GM19240 (cell line): ENCODE measurements at regions not wholly inside any gene's neighbourhood (a gene's known extent, or its start where the extent isn't known, plus 50 kb on each side); places are given as distances from the start of the nearest gene placed in this dataset.

ENCODE experiments used
- DNase-seq: peaks from one replicate; pipeline ENCODE4 v3.0.0; 2011; ENCODE audit warnings: low spot score; ENCODE audit not compliant: insufficient read length

DNA sequence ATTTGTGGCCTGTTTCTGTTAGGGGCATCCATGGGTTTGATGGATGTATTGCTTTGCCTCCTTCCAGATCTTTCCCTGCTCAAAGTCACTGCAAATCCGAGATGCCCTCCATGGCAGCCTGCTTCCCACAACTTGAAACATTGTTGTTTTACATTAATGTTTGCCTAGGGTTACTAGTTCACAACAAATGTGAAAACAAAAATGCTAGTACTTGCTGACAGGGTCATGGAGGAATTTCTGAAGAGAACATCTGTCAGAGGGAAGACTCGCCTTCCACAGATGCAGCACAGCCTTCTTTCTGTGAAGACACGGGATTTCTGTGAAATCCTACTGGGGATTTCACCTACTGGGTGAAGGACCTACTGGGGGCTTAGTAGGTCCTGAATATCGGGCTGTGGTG is 260.0 kb upstream of the FN1 start:
- DNase-seq: no peak

DNA sequence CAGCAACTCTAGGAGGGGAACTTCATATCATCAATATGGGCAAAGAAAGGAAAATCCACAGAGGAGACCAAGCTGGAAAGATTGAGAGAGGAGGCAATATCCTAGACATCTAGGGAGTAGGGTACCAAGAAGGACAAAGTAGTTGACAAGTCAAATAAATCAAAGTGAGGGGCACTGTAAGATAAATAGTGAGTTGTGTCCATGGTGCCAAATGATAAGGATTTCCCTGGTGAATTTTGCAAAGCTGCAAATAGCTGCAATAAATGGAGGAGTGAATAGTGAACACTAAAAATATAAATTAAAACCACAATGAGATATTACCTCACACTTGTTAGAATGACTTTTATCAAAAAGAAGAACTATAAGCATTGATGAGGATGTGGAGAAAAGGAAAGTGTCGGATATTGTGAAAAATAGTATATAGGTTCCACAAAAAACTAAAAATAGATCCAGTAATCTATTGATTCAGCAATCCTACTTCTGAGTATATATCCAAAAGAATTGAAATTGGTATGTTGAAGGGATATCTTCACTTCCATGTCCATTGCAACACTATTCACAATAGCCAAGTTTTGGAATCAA is 258.2 kb upstream of the FN1 start:
- DNase-seq: no peak

DNA sequence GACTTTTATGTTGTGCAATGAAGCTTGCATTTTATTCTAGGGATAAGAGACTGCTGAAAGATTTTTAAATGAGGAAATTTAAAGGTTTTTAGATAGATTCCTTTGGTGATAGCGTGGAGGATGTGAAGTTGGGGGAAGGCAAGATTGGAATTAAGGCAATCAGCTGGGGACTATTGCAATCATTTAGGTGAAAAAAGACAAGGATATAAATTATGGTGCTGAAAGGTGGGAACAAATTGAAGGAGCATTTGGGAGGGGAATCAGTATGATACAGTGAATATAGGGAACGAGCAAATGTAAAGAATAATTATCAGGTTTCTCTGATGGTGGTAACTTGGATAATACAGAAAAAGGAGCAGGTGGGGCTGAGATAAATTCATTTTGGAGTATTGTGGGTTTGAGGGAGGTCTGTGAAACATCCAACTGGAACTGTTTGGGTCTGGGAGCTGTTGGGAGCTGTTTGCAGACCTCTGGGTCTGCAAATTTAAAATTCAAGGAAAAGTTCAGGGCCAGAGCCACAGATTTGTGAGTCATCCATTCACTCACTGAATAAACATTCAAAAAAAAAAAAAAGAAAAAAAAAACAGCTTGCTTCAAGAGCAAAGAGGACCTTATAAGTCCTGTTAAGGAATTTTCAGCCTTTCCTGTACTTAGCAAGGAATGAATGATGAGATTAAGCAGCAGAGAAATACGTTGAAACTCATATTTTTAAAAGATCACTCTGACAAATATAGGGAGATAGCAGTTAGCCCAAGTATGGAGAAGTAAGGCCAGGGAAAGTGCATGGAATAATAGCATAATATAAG is 257.5 kb upstream of the FN1 start:
- DNase-seq: no peak

DNA sequence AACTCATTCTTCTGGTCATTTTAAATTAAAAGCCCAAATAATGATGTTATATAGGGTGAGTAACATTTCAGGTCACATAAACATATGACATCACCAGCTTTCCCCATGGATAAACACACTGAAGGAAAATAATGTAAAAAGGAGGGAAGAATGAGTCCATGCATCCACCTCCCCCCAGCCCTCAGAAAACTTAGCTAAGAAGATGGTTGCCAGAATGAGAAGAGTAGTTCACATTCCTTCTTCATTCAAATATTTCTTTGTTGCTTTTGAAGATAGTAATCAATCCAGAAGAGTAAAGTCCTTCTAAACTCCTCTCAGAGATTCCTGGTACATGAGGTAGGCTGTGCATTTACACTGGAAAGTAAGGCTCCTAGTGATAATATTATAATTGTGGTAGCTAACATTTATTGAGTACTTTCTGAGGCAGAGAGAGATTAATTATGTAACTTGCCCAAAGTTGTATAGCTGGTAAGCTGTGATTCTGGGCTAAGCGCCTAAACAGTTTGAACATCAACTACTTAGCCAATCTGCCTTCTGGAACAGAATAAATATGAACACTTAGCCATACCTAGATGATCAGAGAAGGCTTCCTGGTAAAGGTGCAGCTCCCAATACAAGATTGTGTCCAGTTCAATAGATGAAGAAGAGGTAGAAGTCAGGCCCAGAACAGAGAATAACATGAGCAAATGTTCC is 256.7 kb upstream of the FN1 start:
- DNase-seq: no peak

DNA sequence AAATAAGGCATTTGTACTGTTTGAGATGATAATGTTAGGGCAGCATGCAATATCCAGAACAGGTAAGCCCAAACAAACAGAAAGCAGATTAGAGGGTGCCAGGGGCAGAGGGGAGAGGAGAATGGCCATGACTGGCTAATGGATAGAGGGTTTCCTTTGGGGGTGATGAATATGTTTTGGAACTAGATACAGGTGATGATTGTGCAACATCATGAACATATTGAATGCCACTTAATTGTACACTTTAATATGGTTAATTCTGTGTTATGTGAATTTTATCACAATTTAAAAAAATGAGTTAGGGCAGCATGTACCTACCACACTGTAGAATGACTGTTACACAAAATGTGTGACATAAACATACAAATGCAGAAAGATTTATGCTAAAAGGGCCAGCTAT is 255.5 kb upstream of the FN1 start:
- DNase-seq: no peak

DNA sequence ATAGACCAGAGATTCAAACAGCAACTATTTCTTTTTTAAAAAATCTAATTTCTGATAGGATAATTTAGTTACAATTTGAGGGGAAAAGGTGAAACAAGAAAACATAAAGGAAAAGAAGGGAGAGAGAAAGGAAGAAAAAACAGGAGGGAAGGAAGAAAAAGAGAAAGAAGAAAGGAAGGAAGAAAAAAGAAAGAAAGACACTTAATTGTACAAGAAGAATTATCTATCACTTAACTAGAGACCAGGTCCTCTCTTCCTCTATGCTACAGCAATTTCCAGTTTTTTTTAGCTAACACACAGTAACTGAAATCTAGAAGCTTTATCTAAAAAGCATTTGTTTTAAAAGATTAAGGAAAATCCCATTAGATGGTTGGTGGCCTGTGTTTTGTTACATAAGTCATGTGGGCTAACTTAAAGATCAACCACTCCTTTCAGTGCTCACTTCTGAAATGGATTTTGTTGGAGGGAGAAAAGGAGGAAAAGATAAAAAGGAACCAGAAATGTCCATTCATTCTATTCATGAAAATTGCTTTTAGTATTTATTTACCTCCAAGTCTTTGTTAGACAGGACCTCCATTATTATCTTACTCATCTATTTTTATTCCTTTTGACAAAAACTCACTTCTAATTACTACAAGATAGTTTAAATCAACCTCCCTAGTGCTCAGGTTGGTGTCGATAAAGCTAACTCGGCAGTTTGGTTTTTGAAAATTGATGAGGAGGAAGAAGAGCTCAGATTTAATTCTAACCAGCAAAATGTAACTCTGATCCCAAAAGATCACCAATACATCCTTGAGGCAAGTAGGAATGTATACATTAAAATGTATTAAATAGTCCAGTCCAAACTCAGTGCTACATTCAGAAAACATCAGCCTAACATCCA is 251.5 kb upstream of the FN1 start:
- no peak for DNase-seq

DNA sequence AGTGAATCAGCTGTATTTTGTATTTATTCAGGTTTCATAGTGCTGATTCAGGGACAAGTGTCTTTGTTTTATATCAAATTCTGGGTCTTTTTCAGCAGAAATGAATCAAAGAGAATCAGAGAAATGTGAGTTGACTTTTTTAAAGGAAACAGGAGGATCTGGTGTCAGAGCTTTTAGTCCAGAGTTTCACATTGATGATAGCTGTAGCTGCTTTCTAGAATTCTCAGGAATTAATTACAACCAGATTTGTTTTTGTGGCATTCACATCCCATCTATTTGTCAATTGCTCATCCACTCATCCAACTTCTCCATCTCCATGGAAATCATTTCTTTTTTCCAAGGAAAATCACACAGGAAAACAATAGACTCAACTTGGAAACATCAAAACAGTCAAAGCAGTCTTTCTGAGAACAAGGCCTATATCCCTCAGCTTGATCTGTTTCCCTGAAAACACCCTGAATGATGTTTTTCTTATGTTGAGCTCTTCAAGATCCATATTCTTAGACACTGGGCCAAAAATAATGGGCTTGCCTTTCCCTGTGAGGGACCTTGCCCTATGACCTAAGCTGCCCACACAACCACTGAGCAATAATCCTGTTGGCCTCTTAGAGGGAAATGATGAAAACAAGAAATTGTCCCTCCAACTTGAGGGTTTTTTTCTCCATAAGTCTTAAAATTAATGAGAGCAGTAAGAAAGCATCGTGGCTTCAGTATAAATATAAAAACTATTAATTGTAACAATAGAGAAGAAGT is 249.5 kb upstream of the FN1 start:
- DNase-seq: no peak

DNA sequence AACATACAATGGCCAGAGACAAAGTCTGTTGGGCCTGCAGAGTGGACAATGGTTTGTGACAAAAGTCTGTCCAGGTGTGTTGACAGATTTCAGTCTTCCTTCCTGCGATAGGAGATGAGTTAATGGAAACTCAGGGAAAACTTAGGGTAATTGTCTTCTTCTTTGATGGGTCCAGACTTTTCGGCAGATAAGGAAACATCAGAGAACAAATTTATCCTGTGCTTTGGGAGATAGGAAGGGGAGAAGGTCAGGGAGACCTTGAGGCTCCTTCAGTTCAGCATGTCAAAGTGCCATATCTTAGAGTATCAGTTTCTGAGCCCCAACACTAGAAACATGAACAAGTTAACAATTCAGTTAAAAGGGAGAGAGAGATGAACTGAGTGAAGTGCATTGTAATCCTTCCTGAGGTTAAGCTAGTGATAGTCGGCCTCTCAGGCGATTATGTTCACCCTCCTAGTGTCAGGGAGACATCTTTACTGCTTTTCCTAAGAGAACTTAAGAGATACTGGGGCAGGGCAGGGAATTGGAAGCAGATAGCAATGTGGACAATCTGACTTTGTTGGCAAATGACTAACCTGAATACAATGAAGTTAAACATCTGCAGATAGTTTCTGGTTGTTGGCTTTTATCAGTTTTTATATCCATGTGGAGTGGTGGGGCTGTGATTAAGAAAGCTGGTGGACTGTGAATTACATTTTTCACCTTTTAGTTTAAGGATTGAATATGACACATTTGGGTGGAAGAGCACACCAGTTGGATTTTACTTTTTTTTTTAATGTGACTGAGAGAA is 248.8 kb upstream of the FN1 start:
- DNase-seq: no peak

DNA sequence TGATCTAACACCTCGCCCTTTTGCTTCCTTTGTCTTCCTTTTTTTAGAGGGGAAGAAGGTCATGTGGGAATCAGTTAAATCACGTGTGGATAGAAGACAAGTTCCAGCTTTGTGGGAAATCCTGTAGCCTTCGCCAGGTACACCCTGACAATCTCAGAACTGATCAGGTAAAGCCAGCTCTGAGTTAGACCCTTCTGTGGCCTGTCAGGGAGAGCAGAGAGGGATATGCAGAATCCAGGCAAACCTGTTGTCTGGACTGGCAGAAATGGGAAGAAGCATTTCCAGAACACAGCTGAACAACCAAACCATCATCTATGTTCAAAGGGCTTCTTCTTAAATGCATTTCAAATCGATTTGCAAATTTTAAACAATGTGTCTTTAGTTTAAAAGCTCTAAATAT is 247.4 kb upstream of the FN1 start:
- no peak for DNase-seq

DNA sequence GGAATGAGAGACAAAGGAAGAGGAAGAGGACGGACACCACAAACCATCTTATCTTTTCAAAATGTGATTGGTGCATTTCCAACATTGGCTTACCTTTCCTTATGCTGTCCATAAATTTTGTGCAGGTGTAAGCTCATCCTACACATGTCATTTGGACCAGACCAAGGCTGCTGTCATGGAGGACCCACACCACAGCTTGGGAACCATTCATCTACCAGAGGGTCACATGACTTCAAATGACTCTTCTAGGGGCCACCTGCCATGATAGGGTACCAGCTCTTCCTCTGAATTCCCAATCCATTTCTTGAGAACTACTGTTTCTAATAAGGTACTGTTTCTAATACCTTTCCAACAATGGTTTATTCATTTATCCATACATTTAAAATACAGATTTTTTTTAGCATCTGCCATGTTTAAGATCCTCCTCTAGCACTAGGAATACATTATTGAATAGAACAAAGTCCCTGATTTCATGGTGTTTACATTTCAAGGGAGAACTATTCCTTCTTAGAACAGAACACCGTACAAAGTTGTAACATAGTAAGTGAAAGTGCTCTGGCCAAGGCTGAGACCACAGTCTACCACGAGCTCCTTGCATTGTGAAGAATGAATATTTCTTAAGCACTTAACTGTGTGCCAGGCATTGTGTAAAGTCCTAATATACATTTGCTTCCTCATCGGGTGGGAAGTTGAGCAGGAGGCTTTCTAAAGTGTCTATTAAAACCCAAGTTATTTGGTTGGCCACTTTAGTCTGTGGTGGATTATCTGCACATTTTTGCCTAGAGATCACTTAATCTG is 246.1 kb upstream of the FN1 start:
- no peak for DNase-seq

DNA sequence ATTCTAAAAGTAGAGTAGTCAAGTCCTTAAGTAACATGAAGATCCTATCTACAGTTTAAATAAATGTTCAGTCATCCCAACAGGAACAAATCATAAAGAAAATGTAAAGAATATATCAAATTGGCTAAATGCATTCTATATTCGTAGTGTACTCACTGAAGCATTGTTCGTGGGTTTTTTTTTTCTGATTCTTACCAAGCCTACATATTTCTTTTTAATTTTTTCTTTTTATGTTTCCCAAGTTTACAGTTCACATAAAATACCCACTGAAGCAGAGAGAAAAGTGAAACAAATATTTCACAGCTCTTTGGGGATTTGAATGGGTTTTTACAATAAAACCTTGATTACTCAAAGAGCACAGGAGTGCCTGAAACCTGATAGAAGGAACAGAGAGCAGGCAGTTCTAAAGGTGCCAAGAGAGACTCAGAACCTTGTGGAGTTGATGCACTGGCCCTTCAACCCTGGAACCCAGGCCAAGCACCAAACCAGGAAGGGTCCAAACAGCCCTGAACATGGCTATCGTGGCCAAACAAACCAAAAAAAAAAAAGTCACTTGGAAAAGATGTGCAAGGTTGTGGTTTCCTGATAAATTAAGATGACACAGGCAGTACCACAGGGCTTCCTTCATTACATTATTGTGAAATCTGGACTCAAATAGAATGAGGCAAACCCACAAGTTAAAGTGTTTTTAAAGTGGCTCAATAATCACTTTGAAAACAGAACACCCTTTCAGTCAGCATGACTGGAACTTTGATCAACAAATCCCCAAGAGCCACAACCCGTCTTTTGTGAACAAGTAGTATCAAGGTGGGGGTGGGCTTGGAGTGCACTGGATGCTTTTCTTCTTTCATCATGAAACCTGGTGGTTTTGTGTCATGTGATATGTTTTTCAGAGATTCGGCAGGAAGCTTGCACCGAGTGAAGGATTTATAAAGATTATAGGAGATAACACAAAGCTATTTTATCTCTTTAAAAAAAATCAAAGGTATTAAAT is 245.0 kb upstream of the FN1 start:
- DNase-seq: no peak

DNA sequence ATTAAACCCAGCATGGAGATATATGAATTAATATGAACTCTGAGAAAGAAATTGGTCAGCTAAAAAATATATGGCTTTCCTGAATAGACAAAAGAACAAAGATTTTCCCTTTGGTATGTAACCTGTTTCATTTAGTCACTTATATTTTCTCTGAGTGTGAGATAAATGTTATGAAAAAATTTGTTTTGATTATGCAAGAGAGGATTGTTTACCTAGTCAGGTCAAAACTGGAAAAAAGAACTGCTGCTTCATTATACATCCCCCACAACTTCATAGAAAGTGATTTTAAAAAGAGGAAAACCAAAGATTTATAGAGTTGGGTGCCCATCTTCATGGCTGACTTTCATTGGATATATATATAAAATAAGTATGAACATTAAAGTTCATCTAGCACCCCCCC is 242.2 kb upstream of the FN1 start:
- DNase-seq: no peak

DNA sequence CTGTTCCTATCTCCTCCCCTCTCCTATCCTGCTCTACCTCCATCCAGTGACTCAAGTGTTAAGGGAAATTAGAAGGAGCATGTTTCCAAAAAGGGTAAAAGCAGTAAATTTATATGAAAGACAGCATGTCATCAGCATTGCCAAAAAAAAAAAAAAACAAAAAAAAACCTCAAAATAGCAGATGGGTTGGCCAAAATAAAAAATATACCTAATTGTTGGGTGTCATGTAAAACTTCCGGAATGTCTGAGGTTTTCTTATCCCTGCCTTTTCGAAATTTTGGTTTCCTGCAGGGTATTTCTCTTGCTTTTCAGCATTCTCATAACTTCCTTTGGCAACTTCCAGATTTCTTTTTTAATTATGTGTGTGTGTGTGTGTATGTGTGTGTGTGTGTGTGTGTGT is 241.6 kb upstream of the FN1 start:
- no peak for DNase-seq

DNA sequence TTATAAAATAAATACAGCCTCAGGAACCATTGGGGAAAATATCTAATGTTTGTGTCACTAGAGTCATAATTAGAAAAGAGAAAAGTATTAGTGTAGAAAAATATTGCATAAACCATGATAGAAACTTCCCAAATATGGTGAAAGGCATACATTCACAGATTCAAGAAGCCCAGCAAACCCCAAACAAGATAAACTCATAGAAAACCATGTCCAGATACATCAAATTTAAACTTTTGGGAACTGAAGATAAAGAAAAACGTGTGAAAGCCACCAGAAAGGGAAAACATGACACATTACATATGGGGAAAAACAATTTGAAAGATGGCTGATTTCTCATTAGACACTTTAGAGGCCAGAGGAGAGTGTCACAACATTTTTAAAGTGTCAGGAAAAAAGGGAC is 236.5 kb upstream of the FN1 start:
- DNase-seq: no peak

DNA sequence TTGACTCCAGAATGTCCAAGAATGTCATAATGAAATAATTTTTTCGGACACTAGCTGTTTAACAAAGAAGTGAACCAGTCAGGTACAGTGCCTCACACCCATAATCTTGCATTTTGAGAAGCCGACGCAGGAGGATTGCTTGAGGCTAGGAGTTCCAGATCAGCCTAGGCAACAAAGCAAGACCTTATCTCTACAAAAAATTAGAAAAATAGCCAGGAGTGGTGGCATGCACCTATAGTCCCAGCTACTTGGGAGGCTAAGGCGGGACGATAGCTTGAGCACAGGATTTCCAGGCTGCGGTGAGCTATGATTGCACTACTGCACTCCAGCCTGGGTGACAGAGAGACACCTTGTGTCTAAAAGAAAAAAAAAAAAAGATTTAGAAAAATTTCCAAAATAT is 235.8 kb upstream of the FN1 start:
- DNase-seq: no peak

DNA sequence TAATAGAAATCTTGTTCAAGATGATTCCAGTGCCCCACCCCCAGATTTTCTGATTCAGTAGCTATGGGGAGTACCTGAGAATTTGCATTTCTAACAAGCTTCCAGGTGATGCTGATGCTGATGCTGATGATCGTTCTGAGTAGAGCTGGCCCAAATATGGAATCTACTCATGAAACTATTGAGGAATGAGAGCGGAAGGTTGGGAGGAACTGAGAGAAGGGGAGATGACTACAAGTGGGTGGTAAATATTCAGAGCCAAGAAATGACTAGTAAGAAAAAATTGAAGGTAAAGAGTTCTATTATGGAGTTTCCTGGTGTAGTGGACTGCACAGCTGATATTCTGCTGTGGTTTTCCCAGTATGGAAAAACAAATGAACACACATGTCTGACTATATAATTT is 235.4 kb upstream of the FN1 start:
- DNase-seq: no peak

DNA sequence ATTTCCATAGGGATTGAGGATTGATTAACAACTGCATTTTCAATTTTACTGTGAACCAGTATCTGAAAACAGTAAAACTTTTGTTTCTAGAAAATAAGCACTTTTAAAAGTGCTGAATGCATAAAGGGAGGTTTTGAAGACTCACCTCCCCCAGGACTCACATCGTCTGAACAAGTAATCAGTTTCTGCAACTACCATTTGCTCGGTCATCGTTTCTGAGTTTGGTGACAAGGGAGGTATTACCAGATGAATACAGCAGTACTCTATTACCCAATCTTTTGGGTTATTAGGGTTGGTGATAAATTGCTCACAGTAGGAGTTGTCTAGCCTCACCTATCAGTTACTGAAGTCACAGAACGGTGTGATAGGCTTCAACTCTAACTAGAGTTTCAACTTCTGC is 234.5 kb upstream of the FN1 start:
- DNase-seq: no peak

DNA sequence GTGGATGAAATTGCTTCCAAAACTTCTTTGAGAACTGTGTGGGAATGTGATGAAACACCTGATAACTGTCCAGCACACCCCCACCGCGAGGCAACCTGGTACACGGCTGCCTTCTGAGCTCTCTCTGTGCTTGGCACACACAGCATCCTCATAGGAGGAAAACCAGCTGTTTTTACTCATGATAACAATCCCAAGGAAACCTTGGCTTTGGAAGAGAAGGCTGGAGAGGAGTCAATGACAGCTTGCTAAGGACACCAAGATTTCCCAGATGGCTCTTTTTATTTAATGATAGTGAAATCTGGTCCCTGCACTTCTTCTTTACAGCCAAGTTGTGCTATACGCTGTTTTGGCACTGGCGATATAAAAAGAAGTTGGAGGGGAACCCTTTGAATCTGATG is 232.5 kb upstream of the FN1 start:
- DNase-seq: no peak
